ENCODE measurements at regions not wholly inside any gene's neighbourhood (a gene's known extent, or its start where the extent isn't known, plus 50 kb on each side); places are given as distances from the start of the nearest gene placed in this dataset.

DNA sequence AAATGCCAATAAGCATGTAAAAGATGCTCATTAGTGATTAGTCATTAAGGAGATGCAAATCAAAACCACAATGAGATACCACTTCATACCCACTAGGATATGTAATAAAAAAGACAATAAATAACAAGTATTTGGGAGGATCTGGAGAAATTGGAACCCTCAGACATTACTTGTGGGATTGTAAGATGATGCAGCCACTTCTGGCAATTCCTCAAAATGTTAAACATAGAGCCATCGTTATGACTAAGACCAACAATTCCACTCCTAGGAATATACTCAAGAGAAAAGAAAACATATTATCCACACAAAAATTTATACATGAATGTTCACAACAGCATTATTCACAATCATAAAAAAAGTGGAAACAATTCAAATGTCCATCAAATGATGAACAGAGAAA is 336.2 kb upstream of the PMFBP1 start:
- no peak for DNase-seq (ENCODE audit: low read depth)

DNA sequence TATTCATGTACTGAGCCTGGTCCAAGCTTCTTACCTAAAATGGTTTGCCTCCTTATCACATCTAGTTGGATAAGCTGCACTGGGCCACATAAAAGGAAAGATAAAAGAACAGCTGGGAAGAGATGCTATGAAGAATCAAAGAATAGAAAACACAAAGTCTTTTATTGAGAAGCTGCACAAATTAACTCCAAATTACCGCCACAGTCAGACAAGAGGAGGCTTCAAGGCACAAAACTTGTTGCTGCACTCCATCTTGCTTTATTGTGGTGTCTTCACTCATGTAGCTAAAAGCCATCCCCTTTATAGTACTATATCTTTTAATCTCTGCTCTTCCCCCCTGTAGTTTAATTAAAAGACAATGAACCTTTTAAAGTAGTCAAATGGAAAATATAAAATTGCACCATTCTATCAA is 330.6 kb upstream of the PMFBP1 start:
- DNase-seq (ENCODE audit: low read depth), result no peak

DNA sequence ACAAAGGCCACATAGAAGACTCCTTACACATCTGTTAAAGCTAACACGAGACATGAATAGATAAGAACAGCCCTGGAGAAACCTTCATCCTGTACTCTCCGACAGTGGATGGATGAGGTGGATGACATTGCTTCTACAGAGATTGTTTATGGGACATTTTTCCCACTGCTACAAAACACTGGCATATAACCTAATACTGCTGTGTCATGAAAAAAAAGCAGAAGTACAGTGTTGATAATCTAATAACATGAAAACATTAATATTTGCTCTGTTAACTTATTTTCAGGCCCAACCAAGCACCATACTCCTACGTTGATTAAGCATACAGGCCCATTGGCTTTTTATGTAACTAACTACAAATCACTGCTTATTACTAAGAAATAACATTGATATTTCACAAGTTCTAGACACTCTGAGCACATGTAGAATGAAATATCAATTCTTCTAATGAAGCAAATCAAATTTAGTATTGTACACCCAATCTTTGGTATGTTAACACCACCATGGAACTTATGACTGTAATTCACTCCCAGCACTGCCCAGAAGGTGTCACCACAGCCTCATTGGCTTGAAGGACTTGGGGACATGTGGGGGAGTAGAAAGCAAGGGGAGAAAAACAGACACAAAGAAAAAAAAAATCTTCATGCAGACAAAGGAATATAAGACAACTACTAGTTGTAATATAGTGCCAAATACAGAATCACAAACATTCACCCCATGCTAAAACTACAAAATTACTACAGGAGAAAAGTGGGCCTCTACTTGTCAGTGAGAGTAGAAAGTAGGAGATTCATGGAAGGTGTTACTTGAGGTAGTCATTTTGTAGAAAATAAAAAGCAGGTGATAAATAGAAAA is 330.0 kb upstream of the PMFBP1 start:
- DNase-seq (ENCODE audit: low read depth), result peak; percentile 62

DNA sequence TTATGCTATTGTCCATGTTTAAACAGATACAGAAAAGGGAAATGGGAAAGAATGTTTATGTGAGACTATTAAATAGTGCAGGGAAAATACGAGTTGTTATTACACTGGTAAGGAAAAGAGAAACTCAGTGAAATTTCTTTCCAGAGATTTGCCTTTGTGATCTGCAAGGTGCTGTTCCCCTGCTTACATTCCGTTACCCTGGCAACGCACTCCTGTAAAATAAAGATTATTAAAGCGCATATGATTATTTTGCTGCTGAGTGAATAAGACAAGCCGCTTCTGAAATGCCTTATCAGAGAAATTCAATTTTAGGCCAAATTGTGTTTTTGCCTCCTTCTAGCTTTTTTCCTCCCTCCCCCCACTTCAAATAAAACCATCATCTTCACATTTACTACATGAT is 328.6 kb upstream of the PMFBP1 start:
- no peak for DNase-seq (ENCODE audit: low read depth)

DNA sequence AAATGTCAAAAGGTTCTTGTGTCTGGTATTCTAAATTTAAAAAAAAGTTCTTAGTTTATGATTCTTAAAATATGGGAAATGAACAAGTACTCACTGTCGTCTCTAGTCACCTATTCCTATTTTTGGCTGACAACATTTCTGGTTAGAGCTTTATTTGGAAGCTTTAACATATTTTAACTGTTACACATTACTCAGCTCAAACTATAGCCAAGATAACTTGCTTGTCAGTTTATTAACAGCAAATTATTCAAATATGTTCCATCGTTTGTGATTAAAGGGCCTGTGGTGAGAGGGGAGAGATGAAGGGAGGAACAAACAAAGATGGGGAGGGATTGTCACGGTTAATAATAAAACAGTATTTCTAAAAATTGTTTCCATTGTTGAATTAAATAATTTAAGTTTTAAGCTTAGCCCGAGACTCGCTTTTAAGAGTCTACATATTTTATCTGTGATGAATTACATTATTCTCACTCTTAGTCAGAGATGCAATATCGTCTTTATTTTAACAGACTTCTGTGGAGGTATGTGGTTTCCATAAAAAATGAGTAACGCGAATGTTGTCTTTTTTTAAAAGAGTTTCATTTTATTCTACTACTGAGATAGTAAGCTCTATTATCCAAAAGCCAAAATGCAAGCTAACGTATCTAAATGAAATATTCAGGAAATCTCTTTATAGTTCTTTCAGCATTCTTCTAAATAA is 321.9 kb upstream of the PMFBP1 start:
- peak; percentile 28 for DNase-seq (ENCODE audit: low read depth)

DNA sequence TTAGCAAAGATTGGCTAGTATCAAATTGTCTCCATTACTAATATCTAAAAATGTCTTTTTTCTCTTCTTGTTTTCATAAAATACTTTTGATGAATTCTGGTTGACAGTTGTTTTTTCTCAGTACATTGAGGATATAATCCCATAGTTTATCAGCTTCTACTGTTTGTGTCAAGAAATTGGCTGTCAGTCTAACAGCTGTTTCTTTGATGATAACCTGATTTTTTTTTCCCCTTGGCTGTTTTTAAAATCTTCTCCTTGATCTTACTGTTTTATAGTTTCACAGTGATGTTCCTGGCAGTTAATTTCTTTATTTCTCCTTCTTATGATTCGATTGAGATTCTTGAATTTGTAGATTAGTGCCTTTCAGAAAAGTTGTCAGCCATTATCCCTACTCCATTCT is 315.3 kb upstream of the PMFBP1 start:
- no peak for DNase-seq (ENCODE audit: low read depth)

DNA sequence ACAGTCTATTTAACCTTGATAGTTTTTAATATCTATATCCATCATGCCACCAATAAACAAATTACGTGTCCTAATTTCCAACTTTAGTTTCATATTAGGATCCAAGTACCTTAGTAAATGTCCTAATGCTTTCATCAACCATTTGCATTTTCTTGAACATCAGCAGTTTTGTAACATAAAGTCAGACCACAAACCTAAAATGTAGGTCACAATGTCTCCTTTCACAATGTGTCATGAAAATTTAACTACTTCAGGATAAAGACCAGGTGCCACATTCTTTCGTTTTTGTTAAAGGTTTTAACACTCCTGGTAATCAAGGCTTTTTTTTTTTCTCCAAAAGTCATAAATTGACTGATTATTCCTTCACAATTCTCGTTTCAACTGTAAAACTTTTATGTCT is 310.7 kb upstream of the PMFBP1 start:
- no peak for DNase-seq (ENCODE audit: low read depth)

DNA sequence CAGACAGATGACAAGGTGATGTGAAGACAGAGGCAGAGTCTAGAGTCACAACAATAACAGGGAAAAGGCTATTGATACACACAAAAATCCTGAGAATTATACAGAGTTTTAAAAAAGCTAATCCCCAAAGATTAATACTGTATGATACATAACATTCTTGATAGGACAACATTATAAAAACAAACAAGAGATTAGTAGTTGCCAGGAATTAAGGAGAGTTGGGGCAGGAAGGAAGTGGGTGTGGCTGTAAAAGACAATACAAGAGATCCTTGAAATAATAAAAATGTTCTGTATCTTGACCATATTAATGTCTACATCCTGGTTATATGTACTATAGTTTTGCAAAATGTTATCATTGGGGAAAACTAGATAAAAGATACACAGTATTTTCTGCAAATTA is 309.5 kb upstream of the PMFBP1 start:
- no peak for DNase-seq (ENCODE audit: low read depth)

DNA sequence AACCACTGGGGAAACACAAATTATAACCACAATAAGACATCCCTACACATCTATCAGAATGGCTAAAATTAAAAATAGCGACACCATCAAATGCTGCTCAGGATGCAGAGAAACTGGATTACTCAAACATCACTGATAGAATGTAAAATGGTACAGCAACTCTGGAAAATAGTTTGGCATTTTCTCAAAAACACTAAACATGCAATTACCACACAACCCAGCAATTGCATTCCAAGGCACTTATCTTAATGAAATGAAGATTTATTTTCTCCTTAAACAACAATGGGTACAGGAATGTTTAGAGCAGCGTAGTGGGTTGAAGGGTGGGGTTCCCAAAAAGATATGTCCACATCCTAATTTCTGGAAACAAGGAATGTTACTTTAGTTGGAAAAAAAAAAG is 309.0 kb upstream of the PMFBP1 start:
- no peak for DNase-seq (ENCODE audit: low read depth)

DNA sequence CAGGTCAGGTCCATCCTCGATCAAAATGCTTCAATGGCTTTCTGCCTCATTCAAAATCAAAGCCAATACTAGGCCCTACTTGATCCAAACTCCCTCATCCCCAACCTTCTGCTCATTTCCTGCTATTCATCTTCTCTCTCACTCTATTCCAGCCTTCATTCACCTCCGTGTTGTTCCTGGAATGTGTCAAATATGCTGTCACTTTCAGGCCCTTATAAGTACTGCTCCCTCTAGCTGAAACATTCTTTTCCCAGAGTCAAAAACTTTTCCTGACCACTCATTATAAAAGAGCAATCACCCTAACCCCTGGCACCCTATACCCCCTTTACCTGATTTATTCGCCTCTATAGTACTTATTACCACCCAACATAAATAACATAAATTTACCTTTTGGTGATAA is 303.7 kb upstream of the PMFBP1 start:
- DNase-seq (ENCODE audit: low read depth), result no peak

DNA sequence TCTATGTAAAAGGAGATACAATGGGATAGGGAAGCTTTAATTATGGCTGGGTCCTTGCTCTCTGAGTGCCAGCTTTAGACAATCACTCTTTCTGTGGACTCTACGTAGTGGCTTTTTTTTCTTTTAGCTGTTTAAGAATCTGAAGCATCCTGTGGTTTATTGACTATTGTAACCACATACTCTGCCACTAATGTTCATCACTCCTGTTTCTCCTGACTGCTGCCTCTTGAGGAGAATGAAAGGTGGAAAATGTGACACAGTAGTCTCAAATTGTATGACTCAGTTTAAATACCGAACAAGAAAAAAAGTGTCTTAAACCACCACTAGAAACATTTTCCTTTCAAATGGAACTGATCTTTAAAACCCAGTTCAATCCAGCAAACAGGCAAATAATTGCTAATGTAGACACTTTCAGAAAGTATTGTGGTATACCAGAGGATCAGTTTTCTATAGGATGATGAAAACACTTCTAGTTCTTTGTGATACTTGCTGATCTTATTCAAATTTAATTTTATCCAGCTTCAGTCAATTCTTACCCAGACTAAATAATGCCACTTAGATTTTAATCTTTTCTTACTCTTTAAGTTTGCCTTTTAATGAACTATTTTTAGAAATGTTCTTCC is 302.7 kb upstream of the PMFBP1 start:
- DNase-seq (ENCODE audit: low read depth), result peak; percentile 83

DNA sequence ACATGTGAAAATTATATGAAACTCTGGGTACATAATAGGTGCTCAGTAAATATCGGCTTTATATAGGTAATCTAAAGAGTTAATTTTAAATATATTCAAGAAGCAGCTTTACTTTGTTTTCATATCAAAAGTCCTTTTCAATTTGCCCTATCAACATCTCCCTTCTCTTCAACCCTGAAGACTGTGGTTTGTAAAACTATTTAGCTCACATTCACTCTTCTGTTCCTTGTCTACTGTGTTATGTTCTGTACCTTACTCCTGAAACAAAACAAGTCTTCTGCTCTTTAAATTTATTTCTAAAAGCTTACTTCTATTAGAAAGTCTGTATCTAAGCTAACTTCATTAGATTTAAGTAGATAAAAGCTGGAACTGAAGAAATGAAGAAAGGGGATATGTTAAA is 301.7 kb upstream of the PMFBP1 start:
- no peak for DNase-seq (ENCODE audit: low read depth)

DNA sequence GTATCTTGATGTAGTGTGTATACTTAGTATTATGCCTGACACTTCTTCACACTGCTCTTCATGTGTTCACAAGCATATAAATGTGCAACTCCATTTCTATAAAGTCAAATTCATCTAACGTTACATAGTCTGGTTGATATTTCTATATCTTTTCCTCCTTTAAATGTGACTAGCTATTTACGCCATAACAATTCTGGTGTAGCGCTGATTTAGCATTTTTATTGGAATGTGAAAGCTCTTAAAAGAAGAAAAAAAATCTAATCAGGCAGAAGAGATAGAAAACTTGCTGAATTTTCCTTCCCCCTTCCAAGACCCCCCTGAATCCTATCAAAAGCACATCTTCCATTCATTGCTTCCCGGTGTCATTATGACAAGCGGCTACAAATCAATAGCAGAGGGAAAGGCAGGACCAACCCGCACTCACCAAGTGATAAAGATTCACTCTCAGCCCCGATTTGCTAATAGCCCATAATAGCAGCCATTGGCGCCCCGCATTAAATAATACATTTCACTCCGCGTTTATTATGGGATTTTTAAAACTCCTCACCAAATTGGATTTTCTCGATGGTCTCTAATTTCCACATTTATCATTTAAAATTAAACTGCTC is 299.5 kb upstream of the PMFBP1 start:
- DNase-seq (ENCODE audit: low read depth), result no peak

DNA sequence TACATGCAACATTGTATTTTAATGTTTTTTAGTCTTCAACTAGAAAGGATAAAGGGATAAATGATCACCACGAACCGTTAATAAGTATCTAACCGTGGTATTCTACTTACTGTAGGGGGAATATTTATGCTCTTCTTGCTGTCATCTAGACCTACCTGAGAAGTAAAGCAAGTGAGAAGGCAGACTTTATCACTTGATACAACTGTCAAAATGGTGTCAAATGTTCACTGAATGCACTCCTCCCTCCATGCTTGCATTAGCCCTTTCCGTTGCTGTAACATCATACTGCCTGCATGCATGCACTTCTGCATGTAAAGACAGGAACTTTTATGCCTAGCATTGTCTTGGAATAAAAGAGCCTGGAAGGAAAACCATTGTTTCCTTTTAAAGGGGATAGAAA is 298.6 kb upstream of the PMFBP1 start:
- DNase-seq (ENCODE audit: low read depth), result no peak

DNA sequence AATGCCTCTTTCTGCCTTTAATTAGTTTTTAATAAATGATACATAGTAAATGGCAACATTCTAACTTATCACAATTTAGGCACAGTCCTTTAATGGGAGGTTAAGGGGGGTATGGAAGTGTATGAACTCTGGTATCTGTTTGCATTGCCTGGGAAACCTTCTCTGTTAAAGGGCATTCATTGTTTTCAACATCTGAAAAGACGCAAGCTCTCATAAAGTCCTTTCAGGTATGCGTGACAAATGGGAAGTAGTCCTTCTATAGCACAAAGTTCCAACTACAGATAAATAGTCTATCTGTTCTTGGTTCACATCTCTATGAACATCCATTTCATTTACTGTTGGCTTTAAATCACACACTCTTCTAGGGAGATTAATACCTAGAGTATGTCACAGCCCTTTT is 298.0 kb upstream of the PMFBP1 start:
- no peak for DNase-seq (ENCODE audit: low read depth)

DNA sequence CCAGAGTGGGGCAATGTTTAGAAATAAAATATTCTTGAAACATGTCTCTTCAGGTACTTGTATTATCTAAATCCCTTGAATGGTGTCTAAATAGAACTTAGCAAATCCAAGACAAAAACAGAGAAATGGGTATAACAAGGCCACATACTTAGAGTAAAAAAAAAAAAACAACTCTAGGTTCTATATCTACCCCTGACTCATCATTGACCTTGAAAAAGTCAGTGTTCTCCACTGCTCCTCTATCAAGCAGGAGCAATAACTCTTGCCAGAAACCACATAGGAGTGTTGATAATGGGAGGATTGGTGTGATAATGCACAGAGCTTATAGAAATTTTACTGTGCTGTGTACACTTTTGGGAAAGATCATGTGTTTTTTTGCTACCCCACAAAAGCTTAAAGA is 296.6 kb upstream of the PMFBP1 start:
- no peak for DNase-seq (ENCODE audit: low read depth)

DNA sequence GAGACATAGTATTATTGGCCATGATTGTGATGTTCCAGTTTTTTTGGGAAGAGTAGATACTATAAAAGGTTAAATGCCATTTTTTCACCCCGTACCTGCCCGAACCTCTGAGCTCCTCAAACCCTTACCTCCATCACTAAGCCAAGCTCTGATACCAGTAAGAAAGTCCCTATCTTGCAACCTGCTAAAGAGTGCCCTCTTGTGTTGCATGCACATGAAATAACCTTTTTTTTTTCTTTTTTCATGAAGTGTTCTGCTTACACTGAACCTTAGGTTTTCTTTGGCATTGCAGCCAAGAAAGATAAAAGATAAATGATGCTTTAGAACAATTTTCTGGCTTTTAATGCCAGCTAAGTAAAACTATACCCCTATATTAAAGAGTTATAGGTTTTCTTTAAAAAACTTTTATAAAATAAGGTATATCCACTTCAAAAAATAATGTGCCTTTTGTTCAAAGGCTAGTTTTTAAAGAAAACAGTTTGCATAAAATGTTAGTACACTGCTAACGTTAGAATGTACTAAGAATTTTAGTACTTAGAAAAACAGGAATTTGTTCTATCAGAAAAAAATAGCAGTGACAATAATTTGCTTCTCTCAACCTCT is 295.3 kb upstream of the PMFBP1 start:
- peak; percentile 48 for DNase-seq (ENCODE audit: low read depth)

DNA sequence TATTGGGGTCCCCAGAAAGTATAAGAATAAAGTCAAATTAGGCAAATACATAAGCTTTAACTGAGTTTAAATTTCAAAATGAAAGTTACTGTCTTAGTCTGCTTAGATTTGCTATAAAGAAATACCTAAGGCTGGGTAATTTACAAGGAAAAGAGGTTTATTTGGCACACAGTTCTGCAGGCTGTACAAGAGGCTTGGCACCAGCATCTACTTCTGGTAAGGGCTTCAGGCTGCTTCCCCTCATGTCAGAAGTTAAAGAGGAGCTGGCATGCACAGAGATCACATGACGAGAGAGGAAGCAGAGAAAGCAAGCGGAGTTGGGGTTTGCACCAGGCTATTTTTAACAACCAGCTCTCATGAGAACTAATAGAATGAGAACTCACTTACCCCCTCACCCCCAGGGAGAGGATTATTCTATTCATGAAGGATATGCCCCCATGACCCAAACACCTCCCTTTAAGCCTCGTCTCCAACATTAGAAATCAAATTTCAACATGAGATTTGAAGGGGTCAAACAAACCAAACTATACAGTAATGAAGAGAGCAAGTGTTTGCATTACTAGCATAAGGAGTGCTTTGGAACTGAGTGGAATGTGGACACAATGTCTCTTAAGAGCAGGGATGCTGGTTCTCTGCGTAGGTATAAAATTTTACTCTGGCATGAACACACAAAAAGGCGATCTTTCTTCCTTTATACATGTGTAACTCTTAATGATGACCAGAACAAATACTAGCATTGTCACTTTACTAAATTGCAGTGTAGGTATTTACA is 292.8 kb upstream of the PMFBP1 start:
- DNase-seq (ENCODE audit: low read depth), result peak; percentile 6

DNA sequence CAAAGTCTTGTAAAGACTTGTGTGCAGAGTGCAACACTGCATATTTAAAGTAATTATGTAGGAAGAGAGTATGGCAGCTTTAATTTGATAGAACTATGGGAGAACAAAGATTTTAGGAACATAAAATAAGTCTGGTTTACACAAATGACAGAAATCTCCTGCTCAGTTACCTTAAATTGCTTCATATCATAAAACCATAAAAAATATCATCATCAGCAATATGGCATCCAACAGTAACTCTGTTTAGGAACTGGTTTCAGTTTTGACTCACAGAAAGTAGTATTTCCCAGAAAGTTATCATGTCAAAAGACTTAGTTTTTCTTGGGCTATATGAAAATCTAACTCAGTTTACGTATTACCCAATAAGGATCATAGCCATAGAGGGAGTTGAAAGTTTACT is 292.1 kb upstream of the PMFBP1 start:
- DNase-seq (ENCODE audit: low read depth), result no peak

DNA sequence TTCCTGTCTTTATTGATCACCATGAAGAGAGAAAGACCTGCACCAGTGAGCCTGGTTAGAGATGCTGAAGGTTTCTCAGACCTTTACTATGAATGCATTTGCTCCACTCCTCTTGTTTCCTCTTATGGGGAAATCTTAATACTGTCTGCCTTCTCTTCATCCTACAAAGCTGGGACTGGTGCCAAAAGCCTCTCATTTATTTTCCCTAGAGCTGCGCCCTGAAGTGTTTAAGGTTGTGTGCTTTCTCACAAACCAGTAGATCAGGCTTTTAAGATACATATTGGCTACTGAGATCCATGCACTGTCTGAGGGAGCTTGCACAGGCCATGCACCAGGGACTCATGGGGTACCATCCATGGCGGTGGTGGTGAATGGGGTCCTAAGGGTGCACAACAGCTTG is 286.1 kb upstream of the PMFBP1 start:
- DNase-seq (ENCODE audit: low read depth), result no peak

DNA sequence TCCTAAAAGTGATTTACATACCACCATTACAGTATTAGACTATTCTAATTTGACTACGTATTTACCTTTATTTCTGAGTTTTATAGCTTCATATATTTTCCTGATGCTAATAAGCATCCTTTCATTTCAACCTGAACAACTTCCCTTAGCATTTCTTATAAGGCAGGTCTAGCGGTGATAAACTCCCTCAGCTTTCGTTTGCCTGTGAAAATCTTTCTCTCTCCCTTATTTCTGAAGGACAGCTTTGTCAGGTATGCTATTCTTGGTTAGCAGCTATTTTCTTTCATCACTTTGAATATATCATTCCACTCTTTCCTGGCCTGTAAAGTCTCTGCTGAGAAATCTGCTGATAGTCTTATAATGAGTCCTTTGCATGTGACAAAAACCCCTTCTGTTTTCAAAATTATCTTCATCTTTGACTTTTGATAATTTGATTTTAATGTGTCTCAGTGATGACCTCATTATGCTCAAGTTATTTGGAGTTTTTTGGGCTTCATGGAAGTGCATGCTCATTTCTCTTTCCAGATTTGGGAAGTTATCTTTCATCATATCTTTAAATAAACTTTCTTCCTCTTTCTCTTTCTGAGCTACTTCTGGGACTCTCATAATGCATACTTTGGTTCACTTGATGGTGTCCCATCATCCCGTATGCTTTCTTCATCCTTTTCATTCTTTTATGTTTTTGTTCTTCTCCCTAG is 285.4 kb upstream of the PMFBP1 start:
- no peak for DNase-seq (ENCODE audit: low read depth)
